K562 (cell line): ENCODE measurements at regions not wholly inside any gene's neighbourhood (a gene's known extent, or its start where the extent isn't known, plus 50 kb on each side); places are given as distances from the start of the nearest gene placed in this dataset.

Experiments used
- ATF7 ChIP-seq: fragments of 450-650 bp; IDR thresholded peaks from 2 replicates; pipeline ENCODE4 v1.7.1; 2014; ENCODE audit warnings: mild to moderate bottlenecking, moderate library complexity
- BHLHE40 ChIP-seq: IDR thresholded peaks from 2 replicates; pipeline ENCODE4 v1.6.1; 2011; ENCODE audit warnings: low read length, improper control_type of control experiment
- MAFF ChIP-seq: IDR thresholded peaks from 2 replicates; pipeline ENCODE4 v1.6.1; 2012; ENCODE audit warnings: low read length, improper control_type of control experiment
- NFATC3 ChIP-seq: fragments of 450-650 bp; IDR thresholded peaks from 2 replicates; pipeline ENCODE4 v1.6.1; 2017; ENCODE audit warnings: mild to moderate bottlenecking
- RBBP5 ChIP-seq: fragments of 200-600 bp; sonication (generic); IDR thresholded peaks from 2 replicates; pipeline ENCODE4 v1.6.1; 2012; ENCODE audit warnings: borderline replicate concordance, mild to moderate bottlenecking, low read length, control low read depth, inconsistent platforms; ENCODE audit not compliant: insufficient read depth, poor library complexity, severe bottlenecking
- TF ChIP-seq, protein P1 (sequence below), 3 experiments: IDR thresholded peaks in 2 of 3; conservative IDR thresholded peaks in 1 of 3; 2 replicates each; pipeline ENCODE4 v1.5.1; 2011 to 2012; ENCODE audit warnings: low read length in 3 of 3, mild to moderate bottlenecking in 3 of 3, control low read depth in 2 of 3, improper control_type of control experiment in 1 of 3, inconsistent platforms in 1 of 3, low read depth in 1 of 3, mixed read lengths in 1 of 3, moderate library complexity in 1 of 3; ENCODE audit not compliant: insufficient read depth in 2 of 3

DNA sequence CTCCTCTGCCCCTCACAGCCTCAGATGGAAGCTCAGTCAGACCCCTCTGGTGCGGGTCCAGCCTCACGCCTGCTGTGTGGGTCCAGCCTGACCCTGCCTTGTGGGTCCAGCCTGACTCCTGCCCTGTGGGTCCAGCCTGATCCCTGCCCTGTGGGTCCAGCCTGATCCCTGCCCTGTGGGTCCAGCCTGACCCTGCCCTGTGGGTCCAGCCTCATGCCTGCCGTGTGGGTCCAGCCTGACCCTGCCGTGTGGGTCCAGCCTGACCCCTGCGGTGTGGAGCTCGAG lies 445.3 kb downstream of the BRD1 start:
- no peak for TF ChIP-seq MAFF
- no peak for TF ChIP-seq RBBP5
- TF ChIP-seq ATF7, result no peak
- TF ChIP-seq, protein P1, sequence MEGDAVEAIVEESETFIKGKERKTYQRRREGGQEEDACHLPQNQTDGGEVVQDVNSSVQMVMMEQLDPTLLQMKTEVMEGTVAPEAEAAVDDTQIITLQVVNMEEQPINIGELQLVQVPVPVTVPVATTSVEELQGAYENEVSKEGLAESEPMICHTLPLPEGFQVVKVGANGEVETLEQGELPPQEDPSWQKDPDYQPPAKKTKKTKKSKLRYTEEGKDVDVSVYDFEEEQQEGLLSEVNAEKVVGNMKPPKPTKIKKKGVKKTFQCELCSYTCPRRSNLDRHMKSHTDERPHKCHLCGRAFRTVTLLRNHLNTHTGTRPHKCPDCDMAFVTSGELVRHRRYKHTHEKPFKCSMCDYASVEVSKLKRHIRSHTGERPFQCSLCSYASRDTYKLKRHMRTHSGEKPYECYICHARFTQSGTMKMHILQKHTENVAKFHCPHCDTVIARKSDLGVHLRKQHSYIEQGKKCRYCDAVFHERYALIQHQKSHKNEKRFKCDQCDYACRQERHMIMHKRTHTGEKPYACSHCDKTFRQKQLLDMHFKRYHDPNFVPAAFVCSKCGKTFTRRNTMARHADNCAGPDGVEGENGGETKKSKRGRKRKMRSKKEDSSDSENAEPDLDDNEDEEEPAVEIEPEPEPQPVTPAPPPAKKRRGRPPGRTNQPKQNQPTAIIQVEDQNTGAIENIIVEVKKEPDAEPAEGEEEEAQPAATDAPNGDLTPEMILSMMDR (IDR thresholded peaks at IDR 0.05 in 2 of 3, conservative IDR thresholded peaks at IDR 0.05 in 1 of 3; ENCODE audit: insufficient read depth in 2 of 3, low read depth in 1 of 3, low read length in 3 of 3), result no peak
- no peak for TF ChIP-seq NFATC3
- no peak for TF ChIP-seq BHLHE40
